ENCODE measurements at regions not wholly inside any gene's neighbourhood (a gene's known extent, or its start where the extent isn't known, plus 50 kb on each side); places are given as distances from the start of the nearest gene placed in this dataset.
A peak's percentile ranks its signal among the peaks of the same experiment; 100 is the strongest.
"Not testable (repeated sequence)": the region's sequence is repeated elsewhere in the genome, so short reads cannot be mapped to it uniquely, and the experiment has no call there.

GRCh38 chr16:88262858-88263563 is 119.7 kb upstream of the ZNF469 start:
- not testable (repeated sequence) for DNase-seq (ENCODE audit: extremely low read depth in 1 of 2, low read depth in 1 of 2)

- DNase-seq (ENCODE audit: extremely low read depth in 1 of 2, low read depth in 1 of 2): not testable (repeated sequence)
Measured at GRCh38 chr16:88263681-88264287, 119.0 kb upstream of the ZNF469 start.

- DNase-seq (ENCODE audit: extremely low read depth in 1 of 2, low read depth in 1 of 2): peak; percentile 56 to 73
Measured at GRCh38 chr16:88264641-88265285, 118.0 kb upstream of the ZNF469 start.

DNA sequence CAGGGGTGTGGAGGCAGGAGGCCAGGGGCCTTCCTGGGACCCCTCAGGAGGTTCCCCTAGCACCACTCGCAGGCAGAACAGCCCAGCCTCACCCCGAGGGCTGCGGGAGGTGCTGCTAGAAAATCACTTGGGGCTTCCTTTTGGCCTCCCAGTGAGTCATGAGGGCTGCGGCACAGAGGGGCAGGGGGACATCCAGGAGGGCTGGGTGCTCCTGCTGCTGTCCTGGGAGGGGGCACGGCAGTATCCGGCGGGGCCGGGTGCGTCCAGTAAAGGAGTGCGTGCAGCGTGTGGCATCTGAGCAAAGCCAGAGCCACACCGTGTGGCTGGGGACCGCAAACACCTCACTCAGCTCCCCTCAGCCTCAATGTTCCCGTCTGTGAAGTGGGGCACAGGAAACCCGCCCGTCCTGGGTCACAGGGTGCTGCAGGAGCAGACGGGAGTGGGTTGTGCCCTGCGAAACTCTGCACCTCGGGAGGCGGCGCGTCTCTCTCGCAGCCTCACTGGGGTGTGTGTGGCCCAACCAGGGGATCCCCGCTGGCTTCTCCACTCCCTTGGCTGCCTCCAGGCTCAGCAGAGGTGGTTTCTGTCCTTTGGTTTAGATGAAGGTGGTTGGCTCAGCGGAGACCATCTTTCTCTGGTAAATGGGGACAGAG is 117.3 kb upstream of the ZNF469 start:
- peak; percentile 3 to 21 for DNase-seq (ENCODE audit: extremely low read depth in 1 of 2, low read depth in 1 of 2)

DNA sequence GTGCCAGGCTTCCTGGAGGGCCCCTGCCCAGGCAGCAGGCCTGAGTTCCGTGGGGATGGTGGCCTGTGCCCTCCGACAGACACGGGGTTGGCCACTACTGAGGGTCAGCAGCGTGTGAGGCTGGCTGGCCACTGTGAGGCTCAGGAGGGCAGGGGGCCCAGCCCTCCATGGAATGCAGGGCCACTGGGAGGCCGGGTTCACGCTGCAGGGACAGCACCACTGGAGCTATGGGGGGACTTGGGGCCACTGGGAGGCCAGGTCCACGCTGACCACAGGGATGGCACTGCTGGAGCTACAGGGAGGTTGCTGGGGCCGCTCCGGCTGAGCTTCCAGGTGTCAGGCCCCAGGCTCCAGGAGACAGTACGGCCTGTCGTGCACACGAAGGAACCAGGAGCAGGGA is 116.7 kb upstream of the ZNF469 start:
- not testable (repeated sequence) for DNase-seq (ENCODE audit: extremely low read depth in 1 of 2, low read depth in 1 of 2)

DNA sequence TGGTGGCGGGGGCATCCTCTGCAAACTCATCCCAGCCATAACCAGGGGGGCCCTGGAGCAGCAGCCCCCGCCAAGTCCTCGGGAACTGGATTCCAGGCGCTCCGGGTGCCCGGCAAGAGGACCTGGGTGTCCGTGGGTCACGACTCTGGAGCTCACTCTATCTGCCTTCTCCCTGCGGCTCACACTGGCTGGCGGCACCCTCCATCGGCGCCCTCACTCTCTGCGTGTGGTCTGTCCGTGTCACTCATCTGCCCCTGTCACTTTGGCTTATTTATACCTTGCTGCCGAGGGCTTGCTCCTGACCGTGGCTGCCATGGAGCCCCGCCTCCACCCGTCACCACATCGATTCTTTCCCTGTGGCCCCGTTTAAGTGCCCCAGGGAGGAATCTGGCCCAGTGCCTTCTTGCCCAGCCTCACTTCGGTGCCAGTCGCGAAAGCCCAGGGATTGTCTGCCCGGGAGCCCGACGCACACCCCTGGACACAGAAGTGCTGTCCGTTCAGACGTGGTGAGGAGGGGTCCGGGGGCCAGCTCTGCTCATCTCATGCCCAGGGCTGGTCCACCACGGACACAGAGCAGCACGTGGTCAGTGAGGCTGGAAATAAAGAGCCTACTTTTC is 115.7 kb upstream of the ZNF469 start:
- not testable (repeated sequence) for DNase-seq (ENCODE audit: extremely low read depth in 1 of 2, low read depth in 1 of 2)

GRCh38 chr16:88268186-88268970 is 114.4 kb upstream of the ZNF469 start:
- not testable (repeated sequence) for DNase-seq (ENCODE audit: extremely low read depth in 1 of 2, low read depth in 1 of 2)

GRCh38 chr16:88270171-88270790 is 112.5 kb upstream of the ZNF469 start:
- not testable (repeated sequence) for DNase-seq (ENCODE audit: extremely low read depth in 1 of 2, low read depth in 1 of 2)

- not testable (repeated sequence) for DNase-seq (ENCODE audit: extremely low read depth in 1 of 2, low read depth in 1 of 2)
Measured at GRCh38 chr16:88271296-88271695, 111.5 kb upstream of the ZNF469 start.

DNA sequence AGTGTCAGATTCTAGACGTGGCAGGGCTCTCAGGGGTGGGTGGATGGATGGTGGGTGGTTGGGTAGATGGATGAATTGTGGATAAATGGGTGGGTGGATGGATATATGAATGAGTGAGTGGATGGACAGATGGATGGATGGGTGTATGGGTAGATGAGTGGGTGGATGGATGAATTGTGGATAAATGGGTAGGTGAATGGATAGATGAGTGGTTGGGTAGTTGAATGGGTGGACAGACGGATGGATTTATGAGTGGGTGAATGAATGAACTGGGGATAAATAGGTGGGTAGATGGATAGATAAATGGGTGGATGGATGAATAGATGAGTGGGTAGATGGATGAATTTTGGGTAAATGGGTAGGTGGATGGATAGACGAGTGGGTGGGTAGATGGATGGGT is 111.0 kb upstream of the ZNF469 start:
- not testable (repeated sequence) for DNase-seq (ENCODE audit: extremely low read depth in 1 of 2, low read depth in 1 of 2)

- not testable (repeated sequence) for DNase-seq (ENCODE audit: extremely low read depth in 1 of 2, low read depth in 1 of 2)
Measured at GRCh38 chr16:88272437-88272836, 110.3 kb upstream of the ZNF469 start.

DNA sequence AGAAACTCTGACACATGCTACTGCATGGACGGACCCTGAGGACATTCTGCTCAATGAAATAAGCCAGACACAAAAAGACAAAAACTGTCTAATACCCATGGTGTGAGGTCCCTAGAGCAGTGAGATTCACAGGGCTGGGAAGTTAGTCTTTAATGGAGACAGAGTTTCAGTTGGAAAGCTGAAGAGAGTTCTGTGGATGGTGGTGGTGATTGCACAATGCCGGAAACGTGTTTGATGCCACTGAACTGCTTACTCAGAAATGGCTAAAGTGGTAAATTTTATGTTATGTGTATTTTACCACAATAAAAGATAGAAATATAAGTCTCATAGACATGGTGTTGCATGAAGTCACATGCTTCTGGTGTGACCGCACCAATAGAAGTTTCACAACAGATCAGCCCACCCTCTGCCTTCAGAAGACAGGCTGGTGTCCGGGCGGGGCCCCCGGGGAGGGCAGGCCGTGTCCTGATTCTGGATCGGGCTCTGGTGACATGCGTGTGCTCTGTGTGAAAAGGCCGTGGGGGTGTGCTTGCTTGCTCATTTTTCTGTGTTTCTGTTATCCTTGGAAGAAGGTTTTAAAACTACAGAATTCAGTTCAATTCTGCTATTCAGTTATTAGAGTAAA is 108.5 kb upstream of the ZNF469 start:
- DNase-seq (ENCODE audit: extremely low read depth in 1 of 2, low read depth in 1 of 2): not testable (repeated sequence)

- no peak for DNase-seq (ENCODE audit: extremely low read depth in 1 of 2, low read depth in 1 of 2)
Measured at GRCh38 chr16:88274847-88275246, 107.9 kb upstream of the ZNF469 start.

GRCh38 chr16:88275336-88276122 is 107.2 kb upstream of the ZNF469 start:
- DNase-seq (ENCODE audit: extremely low read depth in 1 of 2, low read depth in 1 of 2): not testable (repeated sequence)

GRCh38 chr16:88276123-88276588 is 106.6 kb upstream of the ZNF469 start:
- DNase-seq (ENCODE audit: extremely low read depth in 1 of 2, low read depth in 1 of 2): not testable (repeated sequence)

DNA sequence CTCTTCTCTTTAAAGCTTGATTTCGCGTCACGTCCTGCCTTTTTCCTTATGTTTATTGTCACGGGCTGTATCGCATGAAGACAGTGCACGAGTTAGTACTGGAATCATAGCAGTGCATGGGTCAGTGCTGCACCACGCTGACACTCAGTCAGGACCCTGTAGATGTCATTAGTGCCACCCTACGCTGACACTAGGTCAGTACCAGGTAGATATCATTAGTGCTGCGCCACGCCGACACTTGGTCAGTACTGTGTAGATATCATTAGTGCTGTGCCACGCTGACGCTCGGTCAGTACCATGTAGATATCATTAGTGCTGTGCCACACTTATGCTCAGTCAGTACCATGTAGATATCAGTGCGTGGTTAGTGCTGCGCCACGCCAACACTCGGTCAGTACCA is 106.2 kb upstream of the ZNF469 start:
- DNase-seq (ENCODE audit: extremely low read depth in 1 of 2, low read depth in 1 of 2): no peak

GRCh38 chr16:88279998-88280397 is 102.8 kb upstream of the ZNF469 start:
- DNase-seq (ENCODE audit: extremely low read depth in 1 of 2, low read depth in 1 of 2): no peak

- DNase-seq (ENCODE audit: extremely low read depth in 1 of 2, low read depth in 1 of 2): no peak
Measured at GRCh38 chr16:88281858-88282563, 100.7 kb upstream of the ZNF469 start.

Data from stimulated activated CD8-positive, alpha-beta memory T cell treated with anti-CD3 and anti-CD28 coated beads, Interleukin-7, amount 100 ng/mL, for 48 hours (primary cell).